ENCODE measurements at regions not wholly inside any gene's neighbourhood (a gene's known extent, or its start where the extent isn't known, plus 50 kb on each side); places are given as distances from the start of the nearest gene placed in this dataset.
"Not testable (repeated sequence)": the region's sequence is repeated elsewhere in the genome, so short reads cannot be mapped to it uniquely, and the experiment has no call there.

GRCh38 chr4:8943367-8943766, 71.7 kb upstream of the HMX1 start:
- not testable (repeated sequence) for TF ChIP-seq CTCF (IDR thresholded peaks at IDR 0.05); POLR2A (IDR thresholded peaks at IDR 0.05); EP300 (IDR thresholded peaks at IDR 0.05; ENCODE audit: low read depth); POLR2AphosphoS5 (IDR thresholded peaks at IDR 0.05)

Data from transverse colon (tissue), 4 donors.